Breast epithelium (tissue), 3 donors: ENCODE measurements at regions not wholly inside any gene's neighbourhood (a gene's known extent, or its start where the extent isn't known, plus 50 kb on each side); places are given as distances from the start of the nearest gene placed in this dataset.

Experiments
- POLR2A ChIP-seq: fragments of 450-650 bp; IDR thresholded peaks from one replicate; pipeline ENCODE4 v1.6.1; 2016; ENCODE audit warnings: antibody characterized with exemption, mild to moderate bottlenecking, moderate library complexity
- TF ChIP-seq, protein P1 (sequence below), 3 donors: fragments of 450-650 bp; IDR thresholded peaks; one replicate each; pipeline ENCODE4 v1.5.1; 2016 to 2017; ENCODE audit warnings: antibody characterized with exemption in 3 of 3, mild to moderate bottlenecking in 3 of 3, moderate library complexity in 3 of 3

GRCh38 chr4:154125340-154125739 lies 336.5 kb upstream of the SFRP2 start:
- TF ChIP-seq, protein P1, sequence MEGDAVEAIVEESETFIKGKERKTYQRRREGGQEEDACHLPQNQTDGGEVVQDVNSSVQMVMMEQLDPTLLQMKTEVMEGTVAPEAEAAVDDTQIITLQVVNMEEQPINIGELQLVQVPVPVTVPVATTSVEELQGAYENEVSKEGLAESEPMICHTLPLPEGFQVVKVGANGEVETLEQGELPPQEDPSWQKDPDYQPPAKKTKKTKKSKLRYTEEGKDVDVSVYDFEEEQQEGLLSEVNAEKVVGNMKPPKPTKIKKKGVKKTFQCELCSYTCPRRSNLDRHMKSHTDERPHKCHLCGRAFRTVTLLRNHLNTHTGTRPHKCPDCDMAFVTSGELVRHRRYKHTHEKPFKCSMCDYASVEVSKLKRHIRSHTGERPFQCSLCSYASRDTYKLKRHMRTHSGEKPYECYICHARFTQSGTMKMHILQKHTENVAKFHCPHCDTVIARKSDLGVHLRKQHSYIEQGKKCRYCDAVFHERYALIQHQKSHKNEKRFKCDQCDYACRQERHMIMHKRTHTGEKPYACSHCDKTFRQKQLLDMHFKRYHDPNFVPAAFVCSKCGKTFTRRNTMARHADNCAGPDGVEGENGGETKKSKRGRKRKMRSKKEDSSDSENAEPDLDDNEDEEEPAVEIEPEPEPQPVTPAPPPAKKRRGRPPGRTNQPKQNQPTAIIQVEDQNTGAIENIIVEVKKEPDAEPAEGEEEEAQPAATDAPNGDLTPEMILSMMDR (IDR thresholded peaks at IDR 0.05), result no peak
- no peak for TF ChIP-seq POLR2A
